Smooth muscle cell (in vitro differentiated cells): ENCODE measurements at regions not wholly inside any gene's neighbourhood (a gene's known extent, or its start where the extent isn't known, plus 50 kb on each side); places are given as distances from the start of the nearest gene placed in this dataset.
A peak's percentile ranks its signal among the peaks of the same experiment; 100 is the strongest.

ENCODE experiments used
- DNase-seq: peaks from one replicate; lab custom pipeline; 2025; ENCODE audit not compliant: unreplicated experiment; lab: John Stamatoyannopoulos, UW
- H2AFZ ChIP-seq: fragments of 200-600 bp; sonication (generic); 2 replicates; pipeline ENCODE4 v1.6.0; 2016; ENCODE audit warnings: antibody characterized with exemption, low read depth, mild to moderate bottlenecking
- H3F3A ChIP-seq: fragments of 200-600 bp; sonication (generic); 2 replicates; pipeline ENCODE4 v1.6.0; 2017; ENCODE audit warnings: antibody characterized with exemption, low read depth
- H3K27ac ChIP-seq: fragments of 200-600 bp; sonication (generic); 2 replicates; pipeline ENCODE4 v1.5.1; 2016; ENCODE audit warnings: low read depth, mild to moderate bottlenecking
- H3K27me3 ChIP-seq: fragments of 200-600 bp; sonication (generic); 2 replicates; pipeline ENCODE4 v1.6.1; 2016; ENCODE audit warnings: low read depth, mild to moderate bottlenecking
- H3K36me3 ChIP-seq: fragments of 200-600 bp; sonication (generic); 2 replicates; pipeline ENCODE4 v1.5.1; 2016; ENCODE audit warnings: low read depth
- H3K4me1 ChIP-seq: fragments of 200-600 bp; sonication (generic); 2 replicates; pipeline ENCODE4 v1.5.1; 2016; ENCODE audit warnings: low read depth
- H3K4me2 ChIP-seq: fragments of 200-600 bp; sonication (generic); 2 replicates; pipeline ENCODE4 v1.6.0; 2016; ENCODE audit warnings: mild to moderate bottlenecking
- H3K4me3 ChIP-seq: fragments of 200-600 bp; sonication (generic); 2 replicates; pipeline ENCODE4 v1.5.1; 2016; ENCODE audit warnings: mild to moderate bottlenecking
- H3K79me2 ChIP-seq: fragments of 200-600 bp; sonication (generic); 2 replicates; pipeline ENCODE4 v1.6.0; 2016; ENCODE audit warnings: low read depth, mild to moderate bottlenecking
- H3K9ac ChIP-seq: fragments of 200-600 bp; sonication (generic); 2 replicates; pipeline ENCODE4 v1.6.0; 2016; ENCODE audit warnings: low read depth
- H3K9me3 ChIP-seq: fragments of 200-600 bp; sonication (generic); replicated peaks from 2 replicates; pipeline ENCODE4 v1.5.1; 2016; ENCODE audit warnings: low read depth
- H4K20me1 ChIP-seq: fragments of 200-600 bp; sonication (generic); 2 replicates; pipeline ENCODE4 v1.6.0; 2016; ENCODE audit warnings: low read depth
- CTCF ChIP-seq: fragments of 200-600 bp; sonication (generic); IDR thresholded peaks from 2 replicates; pipeline ENCODE4 v1.5.1; 2017; ENCODE audit warnings: borderline replicate concordance, mild to moderate bottlenecking, antibody characterized with exemption; ENCODE audit not compliant: insufficient read depth, poor library complexity, severe bottlenecking
- WGBS: methylation state at CpG from one replicate; pipeline ENCODE4 v1.1.7; 2016; ENCODE audit warnings: low lambda C conversion rate; 5-methylcytosine and 5-hydroxymethylcytosine counted together

- Histone ChIP-seq H3K4me3 (no peak overlapping the region), H3K27me3 (no peaks in the 10 kb centered on the region), H3K4me2 (peak overlapping the region; percentile 77), H3K79me2 (no peaks in the 10 kb centered on the region), H4K20me1 (no peaks in the 10 kb centered on the region), H3K27ac (peak overlapping the region; percentile 88), H3K9me3 (no peaks in the 10 kb centered on the region), H3K9ac (peak overlapping the region; percentile 15), H3K36me3 (no peaks in the 10 kb centered on the region), H2AFZ (no peak overlapping the region), H3F3A (peaks cover 18% of the 10 kb centered on the region), H3K4me1 (no peaks in the 10 kb centered on the region)
- peak; percentile 84 for TF ChIP-seq CTCF
- DNase-seq, result peak; percentile 20
- WGBS, result 5% methylated on average over 9 of the region's 9 CpGs
Observed at GRCh38 chr9:86434039-86434726, 80.0 kb upstream of the TUT7 start.

- DNase-seq, result no peak
- Histone ChIP-seq H3K4me3 (no peak overlapping the region), H3F3A (no peaks in the 10 kb centered on the region), H3K4me2 (no peak overlapping the region), H2AFZ (no peak overlapping the region), H3K79me2 (no peaks in the 10 kb centered on the region), H3K27me3 (no peaks in the 10 kb centered on the region), H4K20me1 (no peaks in the 10 kb centered on the region), H3K9me3 (no peaks in the 10 kb centered on the region), H3K27ac (no peak overlapping the region), H3K36me3 (no peaks in the 10 kb centered on the region), H3K9ac (no peak overlapping the region), H3K4me1 (no peaks in the 10 kb centered on the region)
- WGBS, result 65% methylated on average over 10 of the region's 10 CpGs
- TF ChIP-seq CTCF, result no peak
Observed at GRCh38 chr9:86424251-86424891, 70.2 kb upstream of the TUT7 start.

- Histone ChIP-seq H3K9ac (no peak overlapping the region), H3K27me3 (no peaks in the 10 kb centered on the region), H3K36me3 (no peaks in the 10 kb centered on the region), H3K27ac (no peak overlapping the region), H3K79me2 (no peaks in the 10 kb centered on the region), H3K9me3 (no peaks in the 10 kb centered on the region), H3K4me1 (peaks cover 5% of the 10 kb centered on the region), H2AFZ (no peak overlapping the region), H4K20me1 (no peaks in the 10 kb centered on the region), H3K4me2 (peak overlapping the region; percentile 41), H3K4me3 (no peak overlapping the region), H3F3A (no peaks in the 10 kb centered on the region)
- WGBS, result 63% methylated on average over 10 of the region's 10 CpGs
- peak; percentile 74 for TF ChIP-seq CTCF
- DNase-seq, result no peak
Observed at GRCh38 chr9:86413971-86414880, 60.0 kb upstream of the TUT7 start.
